ENCODE measurements at regions not wholly inside any gene's neighbourhood (a gene's known extent, or its start where the extent isn't known, plus 50 kb on each side); places are given as distances from the start of the nearest gene placed in this dataset.

DNA sequence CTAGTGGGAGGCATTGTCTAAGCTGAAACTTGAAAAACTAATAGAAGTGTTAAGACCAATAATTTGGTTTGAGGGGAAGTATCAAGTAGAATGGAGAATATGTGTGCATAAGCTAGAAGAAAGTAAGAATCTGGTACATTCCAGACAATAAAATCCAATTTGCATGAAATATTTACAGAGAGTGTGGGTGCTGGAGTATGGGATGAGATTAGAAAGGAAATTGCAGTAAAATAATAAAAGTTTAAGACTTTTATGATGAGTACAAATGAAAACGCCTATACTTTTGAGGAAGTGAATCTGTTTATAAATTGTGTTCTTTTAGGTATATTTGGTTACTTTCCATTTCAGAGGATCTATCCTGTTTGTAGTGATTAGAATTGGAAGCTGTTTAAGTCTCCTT, 165.4 kb upstream of the TNC start:
- POLR2A ChIA-PET = no interaction called here
- no peak overlapping the region for H3K4me3 ChIP-seq (ENCODE audit: low read depth, low read length)
- no peak for DNase-seq (ENCODE audit: low read depth)
- H3K27me3 ChIP-seq (ENCODE audit: control insufficient read depth, insufficient read depth, low read length) = no peaks in the 10 kb centered on the region
- TF ChIP-seq CTCF (IDR thresholded peaks at IDR 0.05; ENCODE audit: insufficient read depth, low read depth, low read length) = no peak
- CTCF ChIA-PET = interaction anchor here (1.3 kb wide), 1 partner anchor 9 kb away, joined by 4 read pairs; no protein-coding TSS in a partner anchor
- no peaks in the 10 kb centered on the region for H3K36me3 ChIP-seq (ENCODE audit: control insufficient read depth, insufficient read depth, low read length)

- POLR2A ChIA-PET = no interaction called here
- no peak overlapping the region for H3K4me3 ChIP-seq (ENCODE audit: low read depth, low read length)
- CTCF ChIA-PET = no interaction called here
- no peaks in the 10 kb centered on the region for H3K36me3 ChIP-seq (ENCODE audit: control insufficient read depth, insufficient read depth, low read length)
- DNase-seq (ENCODE audit: low read depth) = no peak
- no peak for TF ChIP-seq CTCF (IDR thresholded peaks at IDR 0.05; ENCODE audit: insufficient read depth, low read depth, low read length)
- no peaks in the 10 kb centered on the region for H3K27me3 ChIP-seq (ENCODE audit: control insufficient read depth, insufficient read depth, low read length)
Observed at GRCh38 chr9:115285836-115286235, 167.9 kb upstream of the TNC start.

DNA sequence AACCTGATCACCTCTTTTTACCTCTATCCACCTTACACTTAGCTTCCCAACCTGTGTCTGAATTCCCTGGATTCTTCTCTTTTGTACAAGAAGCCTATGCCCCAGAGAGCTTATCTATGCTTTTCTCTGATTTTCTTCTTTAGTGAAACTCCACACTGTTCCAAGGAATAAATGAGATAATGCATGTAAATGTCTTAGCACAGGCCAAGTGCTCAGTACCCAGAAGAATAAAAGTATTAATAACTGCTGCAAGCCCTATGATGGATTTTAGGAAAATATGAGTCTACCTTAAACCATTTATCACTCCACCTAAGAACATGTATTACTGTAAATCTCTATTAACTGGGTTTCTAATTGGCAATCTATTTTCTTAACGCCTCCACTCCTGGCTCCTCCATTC, 168.5 kb upstream of the TNC start:
- TF ChIP-seq CTCF (IDR thresholded peaks at IDR 0.05; ENCODE audit: insufficient read depth, low read depth, low read length) = no peak
- ChIA-PET POLR2A (no interaction called here), CTCF (interaction anchor here (0.5 to 1.4 kb wide), 3 partner anchors 43 to 130 kb away, joined by 3 read pairs; no protein-coding TSS in a partner anchor)

GRCh38 chr9:115289757-115290208, 171.8 kb upstream of the TNC start:
- Histone ChIP-seq H3K27me3 (ENCODE audit: control insufficient read depth, insufficient read depth, low read length) (no peaks in the 10 kb centered on the region), H3K36me3 (ENCODE audit: control insufficient read depth, insufficient read depth, low read length) (no peaks in the 10 kb centered on the region), H3K4me3 (ENCODE audit: low read depth, low read length) (no peak overlapping the region)
- ChIA-PET POLR2A (no interaction called here), CTCF (interaction anchor here (0.7 to 2.0 kb wide), 2 partner anchors 10 to 55 kb away, joined by 3 to 5 read pairs; no protein-coding TSS in a partner anchor)
- no peak for TF ChIP-seq CTCF (IDR thresholded peaks at IDR 0.05; ENCODE audit: insufficient read depth, low read depth, low read length)
- DNase-seq (ENCODE audit: low read depth) = no peak

More for the DNA sequence above, 168.5 kb upstream of the TNC start:
- H3K36me3 ChIP-seq (ENCODE audit: control insufficient read depth, insufficient read depth, low read length) = no peaks in the 10 kb centered on the region
- no peak overlapping the region for H3K4me3 ChIP-seq (ENCODE audit: low read depth, low read length)
- H3K27me3 ChIP-seq (ENCODE audit: control insufficient read depth, insufficient read depth, low read length) = no peaks in the 10 kb centered on the region
- DNase-seq (ENCODE audit: low read depth) = no peak

GRCh38 chr9:115291841-115292240, 173.9 kb upstream of the TNC start:
- ChIA-PET CTCF (interaction anchor here (1.0 kb wide), 1 partner anchor 8 kb away, joined by 4 read pairs; no protein-coding TSS in a partner anchor), POLR2A (no interaction called here)
- no peak for DNase-seq (ENCODE audit: low read depth)
- Histone ChIP-seq H3K27me3 (ENCODE audit: control insufficient read depth, insufficient read depth, low read length) (no peaks in the 10 kb centered on the region), H3K4me3 (ENCODE audit: low read depth, low read length) (no peak overlapping the region), H3K36me3 (ENCODE audit: control insufficient read depth, insufficient read depth, low read length) (no peaks in the 10 kb centered on the region)
- TF ChIP-seq CTCF (IDR thresholded peaks at IDR 0.05; ENCODE audit: insufficient read depth, low read depth, low read length) = no peak
